OCI-LY7 (cell line): ENCODE measurements at regions not wholly inside any gene's neighbourhood (a gene's known extent, or its start where the extent isn't known, plus 50 kb on each side); places are given as distances from the start of the nearest gene placed in this dataset.

Source experiments
- BruUV-seq: library from RNA; stranded (reverse); fragments of 400-500 nt; replicated peaks from 2 replicates; lab custom pipeline; 2021; lab: Mats Ljungman, UMichigan
- CTCF ChIA-PET: fragments of 300-600 bp; sonication (Branson Sonifier 250); formaldehyde crosslinking; loops from one replicate; lab custom pipeline; 2022; ENCODE audit warnings: antibody characterized with exemption; ENCODE audit not compliant: unreplicated experiment; lab: Charles Lee
- POLR2A ChIA-PET: fragments of 300-600 bp; sonication (Branson Sonifier 250); formaldehyde crosslinking; loops from one replicate; lab custom pipeline; 2022; ENCODE audit warnings: antibody characterized with exemption; lab: Charles Lee
- DNase-seq: peaks from one replicate; pipeline ENCODE4 v3.0.0-alpha.2; 2015; ENCODE audit warnings: low spot score
- H2AFZ ChIP-seq: fragments of 200-600 bp; sonication (generic), shearing (Covaris generic); 2 replicates; pipeline ENCODE4 v1.6.1; 2014; ENCODE audit warnings: mild to moderate bottlenecking, antibody characterized with exemption, low read length, moderate library complexity
- H3K27ac ChIP-seq: fragments of 200-600 bp; sonication (generic); 2 replicates; pipeline ENCODE4 v1.5.1; 2014; ENCODE audit warnings: mixed run types, low read depth, mild to moderate bottlenecking, moderate library complexity, low read length, inconsistent platforms; ENCODE audit not compliant: poor library complexity, severe bottlenecking
- H3K36me3 ChIP-seq: fragments of 200-600 bp; sonication (generic); 2 replicates; pipeline ENCODE4 v1.6.1; 2014; ENCODE audit warnings: mild to moderate bottlenecking, antibody characterized with exemption, low read length, moderate library complexity, mixed read lengths; ENCODE audit not compliant: insufficient read depth
- H3K4me1 ChIP-seq: fragments of 200-600 bp; sonication (generic); 2 replicates; pipeline ENCODE4 v1.5.1; 2014; ENCODE audit warnings: mild to moderate bottlenecking, low read length; ENCODE audit not compliant: insufficient read depth, poor library complexity, severe bottlenecking
- H3K4me2 ChIP-seq: fragments of 200-600 bp; sonication (generic); 2 replicates; pipeline ENCODE4 v1.6.1; 2014; ENCODE audit warnings: mild to moderate bottlenecking, low read length
- H3K4me3 ChIP-seq: fragments of 200-600 bp; sonication (generic); 2 replicates; pipeline ENCODE4 v1.5.1; 2014; ENCODE audit warnings: mild to moderate bottlenecking, low read depth, low read length; ENCODE audit not compliant: poor library complexity, severe bottlenecking
- H3K79me2 ChIP-seq: fragments of 200-600 bp; sonication (generic); 2 replicates; pipeline ENCODE4 v1.6.1; 2016; ENCODE audit warnings: low read depth, mild to moderate bottlenecking, low read length, moderate library complexity, mixed read lengths; ENCODE audit not compliant: insufficient read depth
- H3K9me2 ChIP-seq: fragments of 200-600 bp; sonication (generic); 2 replicates; pipeline ENCODE4 v1.6.1; 2016; ENCODE audit warnings: mild to moderate bottlenecking, low read length, mixed read lengths; ENCODE audit not compliant: insufficient read depth
- H3K9me3 ChIP-seq: fragments of 200-600 bp; sonication (generic); 2 replicates; pipeline ENCODE4 v1.6.1; 2014; ENCODE audit warnings: mild to moderate bottlenecking, mixed run types, low read length, mixed read lengths
- H4K20me1 ChIP-seq: fragments of 200-600 bp; sonication (generic); 2 replicates; pipeline ENCODE4 v1.6.1; 2014; ENCODE audit warnings: mild to moderate bottlenecking, antibody characterized with exemption, low read length, moderate library complexity, mixed read lengths; ENCODE audit not compliant: insufficient read depth
- EZH2phosphoT487 ChIP-seq: fragments of 200-600 bp; sonication (generic); IDR thresholded peaks from 2 replicates; pipeline ENCODE4 v1.6.1; 2018; ENCODE audit warnings: low read depth, borderline replicate concordance, mild to moderate bottlenecking, mixed run types, antibody characterized with exemption, low read length, moderate library complexity, mixed read lengths
- intact Hi-C: fragments of 100-400 bp; cut with micrococcal nuclease; formaldehyde crosslinking; loops from one replicate; pipeline ENCODE4 v1.10.0; 2022; ENCODE audit not compliant: unreplicated experiment
- TF ChIP-seq, protein P1 (sequence below): fragments of 200-600 bp; sonication (generic); conservative IDR thresholded peaks from 2 replicates; pipeline ENCODE4 v1.5.1; 2014; ENCODE audit warnings: mild to moderate bottlenecking, antibody characterized with exemption, low read length, moderate library complexity, mixed read lengths

DNA sequence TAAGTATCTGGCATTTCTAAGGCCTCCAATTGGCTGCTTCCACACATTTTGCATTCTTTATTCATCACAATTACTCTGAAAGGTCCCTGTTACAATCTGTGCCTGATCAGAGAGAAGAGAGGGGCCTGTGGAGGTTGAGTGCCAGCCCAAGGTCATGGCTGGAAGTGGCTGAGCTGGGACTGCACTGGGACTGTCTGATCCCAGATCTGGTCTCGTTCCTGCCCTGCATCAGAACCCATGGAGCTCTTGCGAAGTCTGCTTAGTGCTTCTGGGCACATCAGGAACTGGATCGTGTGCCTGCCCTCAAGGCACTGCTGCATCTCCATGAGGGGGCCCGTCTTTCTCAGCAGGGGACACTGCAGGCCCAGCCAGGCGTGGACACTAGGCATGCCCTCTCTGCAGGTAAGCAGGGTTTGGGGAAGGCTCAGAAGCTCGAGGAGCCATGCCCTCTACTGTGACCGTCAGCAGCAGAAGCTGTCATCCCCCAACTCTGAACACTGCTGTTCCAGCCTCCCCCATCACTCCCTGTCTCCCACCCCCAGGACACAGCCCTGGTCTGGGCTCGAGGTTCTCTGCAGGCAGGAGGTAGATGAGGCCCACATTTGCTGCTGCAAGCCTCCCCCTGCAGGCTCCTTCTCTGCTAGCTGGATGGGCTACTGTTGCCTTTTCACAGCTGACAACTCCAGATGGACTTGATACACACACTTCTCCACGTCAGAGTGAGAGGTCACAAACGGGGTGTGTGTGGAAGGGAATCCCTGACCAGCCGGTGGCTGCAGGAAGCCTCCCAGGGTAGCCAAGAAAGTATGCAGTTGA lies 96.5 kb upstream of the PRR23E start:
- Histone ChIP-seq H3K27ac (no peak overlapping the region), H3K4me1 (peaks cover 1% of the 10 kb centered on the region), H3K36me3 (no peaks in the 10 kb centered on the region), H3K4me3 (no peak overlapping the region), H3K4me2 (no peak overlapping the region), H3K9me3 (no peaks in the 10 kb centered on the region), H3K79me2 (no peaks in the 10 kb centered on the region), H3K9me2 (no peaks in the 10 kb centered on the region), H2AFZ (no peak overlapping the region), H4K20me1 (no peaks in the 10 kb centered on the region)
- intact Hi-C loops, result no loop called here
- ChIA-PET CTCF (no interaction called here), POLR2A (interaction anchor here (0.7 kb wide), 1 partner anchor 18 kb away, joined by 3 read pairs; no protein-coding TSS in a partner anchor)
- DNase-seq, result no peak
- BruUV-seq, result no TSS peak
- TF ChIP-seq EZH2phosphoT487, result no peak
- TF ChIP-seq, protein P1, sequence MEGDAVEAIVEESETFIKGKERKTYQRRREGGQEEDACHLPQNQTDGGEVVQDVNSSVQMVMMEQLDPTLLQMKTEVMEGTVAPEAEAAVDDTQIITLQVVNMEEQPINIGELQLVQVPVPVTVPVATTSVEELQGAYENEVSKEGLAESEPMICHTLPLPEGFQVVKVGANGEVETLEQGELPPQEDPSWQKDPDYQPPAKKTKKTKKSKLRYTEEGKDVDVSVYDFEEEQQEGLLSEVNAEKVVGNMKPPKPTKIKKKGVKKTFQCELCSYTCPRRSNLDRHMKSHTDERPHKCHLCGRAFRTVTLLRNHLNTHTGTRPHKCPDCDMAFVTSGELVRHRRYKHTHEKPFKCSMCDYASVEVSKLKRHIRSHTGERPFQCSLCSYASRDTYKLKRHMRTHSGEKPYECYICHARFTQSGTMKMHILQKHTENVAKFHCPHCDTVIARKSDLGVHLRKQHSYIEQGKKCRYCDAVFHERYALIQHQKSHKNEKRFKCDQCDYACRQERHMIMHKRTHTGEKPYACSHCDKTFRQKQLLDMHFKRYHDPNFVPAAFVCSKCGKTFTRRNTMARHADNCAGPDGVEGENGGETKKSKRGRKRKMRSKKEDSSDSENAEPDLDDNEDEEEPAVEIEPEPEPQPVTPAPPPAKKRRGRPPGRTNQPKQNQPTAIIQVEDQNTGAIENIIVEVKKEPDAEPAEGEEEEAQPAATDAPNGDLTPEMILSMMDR, result no peak

DNA sequence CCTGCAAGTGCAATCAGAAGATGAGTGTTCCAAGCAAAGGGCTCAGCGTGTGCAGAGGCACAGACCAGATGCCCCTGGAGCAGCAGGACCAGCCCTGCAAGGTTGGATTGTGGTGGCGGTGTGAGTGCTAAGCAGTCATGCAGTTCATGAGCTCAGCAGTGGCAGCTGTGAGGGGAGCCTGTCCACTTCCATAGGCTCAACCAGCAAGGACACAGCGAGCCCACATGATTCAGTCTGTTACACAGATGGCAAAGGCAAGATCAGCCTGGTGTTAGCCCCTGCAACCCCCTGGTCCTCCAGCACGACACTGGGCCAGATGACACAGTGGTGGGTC lies 95.9 kb upstream of the PRR23E start:
- BruUV-seq, result no TSS peak

More for the DNA sequence above, 95.9 kb upstream of the PRR23E start:
- H4K20me1 ChIP-seq, result no peaks in the 10 kb centered on the region
- no peak overlapping the region for H2AFZ ChIP-seq
- H3K4me3 ChIP-seq, result no peak overlapping the region
- POLR2A ChIA-PET, result interaction anchor here (0.7 kb wide), 1 partner anchor 18 kb away, joined by 3 read pairs; no protein-coding TSS in a partner anchor
- H3K79me2 ChIP-seq, result no peaks in the 10 kb centered on the region
- H3K4me1 ChIP-seq, result no peaks in the 10 kb centered on the region
- no peak overlapping the region for H3K4me2 ChIP-seq
- H3K9me2 ChIP-seq, result no peaks in the 10 kb centered on the region
- H3K27ac ChIP-seq, result no peak overlapping the region
- CTCF ChIA-PET, result no interaction called here
- TF ChIP-seq, protein P1, result no peak
- TF ChIP-seq EZH2phosphoT487, result no peak
- no peak for DNase-seq
- H3K36me3 ChIP-seq, result no peaks in the 10 kb centered on the region
- intact Hi-C loops, result no loop called here
- no peaks in the 10 kb centered on the region for H3K9me3 ChIP-seq
